ENCODE measurements at regions not wholly inside any gene's neighbourhood (a gene's known extent, or its start where the extent isn't known, plus 50 kb on each side); places are given as distances from the start of the nearest gene placed in this dataset.

DNA sequence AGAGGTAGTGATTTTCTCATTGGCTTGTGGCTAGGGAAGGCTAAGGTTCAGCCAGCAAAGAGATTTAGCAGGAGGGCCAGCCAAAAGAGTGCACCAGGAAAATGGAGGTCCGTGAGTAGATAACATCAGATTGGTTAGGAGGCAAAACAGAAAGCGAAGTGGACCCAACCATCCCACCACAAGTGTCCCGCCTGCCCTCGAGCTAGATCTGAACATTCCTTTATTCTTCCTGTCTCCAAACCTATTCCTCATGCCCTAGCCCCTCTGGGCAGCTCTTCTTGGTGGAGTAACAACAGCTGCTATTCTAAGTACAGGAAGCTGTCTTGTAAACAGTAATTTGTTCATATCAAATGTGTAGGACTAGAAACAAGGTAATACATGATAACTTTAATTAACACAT is 85.7 kb upstream of the BET1 start:
- TF ChIP-seq, protein P1, sequence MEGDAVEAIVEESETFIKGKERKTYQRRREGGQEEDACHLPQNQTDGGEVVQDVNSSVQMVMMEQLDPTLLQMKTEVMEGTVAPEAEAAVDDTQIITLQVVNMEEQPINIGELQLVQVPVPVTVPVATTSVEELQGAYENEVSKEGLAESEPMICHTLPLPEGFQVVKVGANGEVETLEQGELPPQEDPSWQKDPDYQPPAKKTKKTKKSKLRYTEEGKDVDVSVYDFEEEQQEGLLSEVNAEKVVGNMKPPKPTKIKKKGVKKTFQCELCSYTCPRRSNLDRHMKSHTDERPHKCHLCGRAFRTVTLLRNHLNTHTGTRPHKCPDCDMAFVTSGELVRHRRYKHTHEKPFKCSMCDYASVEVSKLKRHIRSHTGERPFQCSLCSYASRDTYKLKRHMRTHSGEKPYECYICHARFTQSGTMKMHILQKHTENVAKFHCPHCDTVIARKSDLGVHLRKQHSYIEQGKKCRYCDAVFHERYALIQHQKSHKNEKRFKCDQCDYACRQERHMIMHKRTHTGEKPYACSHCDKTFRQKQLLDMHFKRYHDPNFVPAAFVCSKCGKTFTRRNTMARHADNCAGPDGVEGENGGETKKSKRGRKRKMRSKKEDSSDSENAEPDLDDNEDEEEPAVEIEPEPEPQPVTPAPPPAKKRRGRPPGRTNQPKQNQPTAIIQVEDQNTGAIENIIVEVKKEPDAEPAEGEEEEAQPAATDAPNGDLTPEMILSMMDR (IDR thresholded peaks at IDR 0.05), result no peak
- no peak for TF ChIP-seq RFX5 (IDR thresholded peaks at IDR 0.05)
- no peak for TF ChIP-seq POLR2A (IDR thresholded peaks at IDR 0.05; ENCODE audit: low read length)
